IPS DF 4.7 (cell line): ENCODE measurements at regions not wholly inside any gene's neighbourhood (a gene's known extent, or its start where the extent isn't known, plus 50 kb on each side); places are given as distances from the start of the nearest gene placed in this dataset.

Experiments
- DNase-seq: peaks from one replicate; pipeline ENCODE4 v3.0.0-alpha.2; 2013; ENCODE audit warnings: low spot score; ENCODE audit errors: extremely low read depth

- no peak for DNase-seq
Observed at GRCh38 chr14:82116721-82117120, 583.1 kb upstream of the SEL1L start.

GRCh38 chr14:82122655-82123054 is 589.0 kb upstream of the SEL1L start:
- DNase-seq = no peak

GRCh38 chr14:82124511-82124910 is 590.9 kb upstream of the SEL1L start:
- no peak for DNase-seq

GRCh38 chr14:82126006-82126405 is 592.4 kb upstream of the SEL1L start:
- DNase-seq = no peak

- no peak for DNase-seq
Observed at GRCh38 chr14:82134411-82134810, 600.8 kb upstream of the SEL1L start.

- no peak for DNase-seq
Observed at GRCh38 chr14:82138431-82138830, 604.8 kb upstream of the SEL1L start.

- no peak for DNase-seq
Observed at GRCh38 chr14:82146846-82147245, 613.2 kb upstream of the SEL1L start.

- DNase-seq = no peak
Observed at GRCh38 chr14:82153689-82154088, 620.0 kb upstream of the SEL1L start.

- DNase-seq = no peak
Observed at GRCh38 chr14:82159624-82160023, 626.0 kb upstream of the SEL1L start.

- DNase-seq = no peak
Observed at GRCh38 chr14:82180139-82180538, 646.5 kb upstream of the SEL1L start.

- no peak for DNase-seq
Observed at GRCh38 chr14:82182646-82183045, 649.0 kb upstream of the SEL1L start.

- no peak for DNase-seq
Observed at GRCh38 chr14:82190742-82191141, 657.1 kb upstream of the SEL1L start.

- no peak for DNase-seq
Observed at GRCh38 chr14:82192387-82192786, 658.7 kb upstream of the SEL1L start.

GRCh38 chr14:82223276-82223675 is 689.6 kb upstream of the SEL1L start:
- DNase-seq = no peak

GRCh38 chr14:82224610-82225009 is 691.0 kb upstream of the SEL1L start:
- no peak for DNase-seq

- no peak for DNase-seq
Observed at GRCh38 chr14:82230748-82231147, 697.1 kb upstream of the SEL1L start.

- no peak for DNase-seq
Observed at GRCh38 chr14:82238649-82239048, 705.0 kb upstream of the SEL1L start.

GRCh38 chr14:82239223-82239622 is 705.6 kb upstream of the SEL1L start:
- no peak for DNase-seq

GRCh38 chr14:82244791-82245190 is 711.1 kb upstream of the SEL1L start:
- DNase-seq = no peak

- peak; percentile 11 for DNase-seq
Observed at GRCh38 chr14:82251494-82251893, 717.8 kb upstream of the SEL1L start.

- no peak for DNase-seq
Observed at GRCh38 chr14:82270286-82270685, 736.6 kb upstream of the SEL1L start.

- DNase-seq = no peak
Observed at GRCh38 chr14:82298811-82299210, 765.2 kb upstream of the SEL1L start.

GRCh38 chr14:82309199-82309598 is 775.5 kb upstream of the SEL1L start:
- no peak for DNase-seq

- no peak for DNase-seq
Observed at GRCh38 chr14:82313889-82314288, 780.2 kb upstream of the SEL1L start.
